Naive thymus-derived CD4-positive, alpha-beta T cell (primary cell): ENCODE measurements at regions not wholly inside any gene's neighbourhood (a gene's known extent, or its start where the extent isn't known, plus 50 kb on each side); places are given as distances from the start of the nearest gene placed in this dataset.
A peak's percentile ranks its signal among the peaks of the same experiment; 100 is the strongest.
"Not testable (repeated sequence)": the region's sequence is repeated elsewhere in the genome, so short reads cannot be mapped to it uniquely, and the experiment has no call there.

ENCODE experiments used
- ATAC-seq: fragments of 150-1000 bp; cut with Tn5 transposase; 2 replicates; pipeline ENCODE4 v1.10.0; 2021; ENCODE audit warnings: mild to moderate bottlenecking, moderate library complexity
- CTCF ChIA-PET: fragments of 350-600 bp; sonication (Branson Sonifier 250); formaldehyde crosslinking; loops from one replicate; lab custom pipeline; 2021; ENCODE audit warnings: antibody characterized with exemption; lab: Charles Lee
- POLR2A ChIA-PET: fragments of 350-600 bp; sonication (Branson Sonifier 250); formaldehyde crosslinking; loops from one replicate; lab custom pipeline; 2021; ENCODE audit warnings: antibody characterized with exemption, inconsistent platforms; lab: Charles Lee
- DNase-seq, 9 donors: peaks; one replicate each; pipeline versions ENCODE4 v3.0.0 to v3.0.0-alpha.2; 2020 to 2022; ENCODE audit warnings: mixed read lengths in 1 of 9
- H3K27ac ChIP-seq: one replicate; pipeline ENCODE4 v1.7.0; 2013; ENCODE audit warnings: mild to moderate bottlenecking, low read depth, low read length, moderate library complexity
- H3K27me3 ChIP-seq, 2 donors: one replicate each; pipeline ENCODE4 v1.7.0; 2013; ENCODE audit warnings: low read length in 2 of 2, mild to moderate bottlenecking in 2 of 2, moderate library complexity in 2 of 2; ENCODE audit not compliant: control insufficient read depth in 2 of 2, insufficient read depth in 2 of 2
- H3K36me3 ChIP-seq, 3 experiments: 1 replicate in 2 of 3; 2 replicates in 1 of 3; pipeline ENCODE4 v1.7.0; 2013; ENCODE audit warnings: low read length in 3 of 3, mild to moderate bottlenecking in 3 of 3, moderate library complexity in 1 of 3; ENCODE audit not compliant: insufficient read depth in 3 of 3, control insufficient read depth in 2 of 3
- H3K4me1 ChIP-seq, 2 donors: one replicate each; pipeline ENCODE4 v1.7.0; 2013; ENCODE audit warnings: low read length in 2 of 2, mild to moderate bottlenecking in 2 of 2, moderate library complexity in 1 of 2; ENCODE audit not compliant: control insufficient read depth in 2 of 2, insufficient read depth in 2 of 2
- H3K4me3 ChIP-seq: 2 replicates; pipeline ENCODE4 v1.7.0; 2013; ENCODE audit warnings: mild to moderate bottlenecking, low read length
- H3K9me3 ChIP-seq, 3 experiments: 1 replicate in 2 of 3; 2 replicates in 1 of 3; pipeline ENCODE4 v1.7.0; 2013; ENCODE audit warnings: low read length in 3 of 3; ENCODE audit not compliant: control insufficient read depth in 2 of 3
- H3K27ac Mint-ChIP-seq, 9 donors: one replicate each; pipeline ENCODE4 v1.8.0; 2020 to 2022; ENCODE audit warnings: mixed read lengths in 9 of 9, mild to moderate bottlenecking in 8 of 9, moderate library complexity in 5 of 9, inconsistent platforms in 2 of 9
- H3K27me3 Mint-ChIP-seq, 5 donors: one replicate each; pipeline ENCODE4 v1.8.0; 2021 to 2022; ENCODE audit warnings: mixed read lengths in 5 of 5, mild to moderate bottlenecking in 1 of 5
- H3K36me3 Mint-ChIP-seq, 5 donors: one replicate each; pipeline ENCODE4 v1.8.0; 2020 to 2022; ENCODE audit warnings: mixed read lengths in 5 of 5, mild to moderate bottlenecking in 3 of 5, inconsistent platforms in 1 of 5
- H3K4me1 Mint-ChIP-seq, 7 donors: one replicate each; pipeline ENCODE4 v1.8.0; 2020 to 2022; ENCODE audit warnings: mixed read lengths in 7 of 7, mild to moderate bottlenecking in 3 of 7, inconsistent platforms in 1 of 7
- H3K4me3 Mint-ChIP-seq, 10 donors: one replicate each; pipeline ENCODE4 v1.8.0; 2020 to 2022; ENCODE audit warnings: mild to moderate bottlenecking in 10 of 10, mixed read lengths in 10 of 10, moderate library complexity in 6 of 10, inconsistent platforms in 2 of 10
- H3K9me3 Mint-ChIP-seq, 11 donors: one replicate each; pipeline ENCODE4 v1.8.0; 2020 to 2022; ENCODE audit warnings: mixed read lengths in 11 of 11, mild to moderate bottlenecking in 4 of 11, inconsistent platforms in 1 of 11, moderate library complexity in 1 of 11
- intact Hi-C, 2 donors: fragments of 100-400 bp; cut with micrococcal nuclease; formaldehyde crosslinking; loops; one replicate each; pipeline ENCODE4 v1.15.1; 2023

DNA sequence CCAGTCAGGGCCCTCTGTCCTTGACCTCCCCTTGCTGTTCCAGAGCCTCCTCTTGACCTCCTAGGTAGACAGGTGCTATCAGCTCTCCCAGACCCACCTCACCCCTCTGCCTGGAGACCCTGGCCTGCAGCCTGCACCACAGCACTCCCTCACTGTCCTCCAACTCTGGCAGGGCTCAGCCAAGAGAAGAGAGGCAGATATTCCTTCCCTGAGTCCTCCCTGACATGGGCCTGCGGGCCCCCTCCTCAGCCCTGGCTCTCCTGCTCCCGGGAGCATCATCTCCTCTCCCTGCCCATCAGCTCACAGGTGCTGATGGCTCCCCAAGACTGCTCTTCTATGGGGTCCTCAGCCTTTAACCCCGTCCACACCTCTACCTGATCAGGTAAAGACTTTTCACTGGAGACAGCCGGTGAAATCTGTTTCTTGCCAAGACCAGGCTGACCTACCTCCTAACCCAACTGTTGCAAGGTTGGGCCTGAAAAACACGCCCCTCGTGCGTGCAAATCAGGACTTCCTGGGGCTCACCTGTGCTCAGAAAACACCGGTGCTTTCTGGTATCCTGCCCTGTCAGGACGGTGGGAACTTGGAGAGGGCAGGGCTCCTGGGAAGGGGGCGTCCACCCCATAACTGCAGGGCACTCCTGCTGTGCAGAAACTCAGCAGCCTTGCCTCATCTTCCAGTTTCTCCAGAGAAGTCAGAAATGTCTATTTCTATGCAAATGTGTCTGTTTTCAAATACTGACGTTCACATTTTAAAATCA is 160.7 kb downstream of the SHANK2 start:
- Mint-ChIP-seq H3K9me3 (no peaks in the 10 kb centered on the region), H3K36me3 (no peaks in the 10 kb centered on the region), H3K27me3 (peaks cover 0 to 29% (median 4%) of the 10 kb centered on the region in 5 donors), H3K27ac (no peak overlapping the region), H3K4me3 (no peak overlapping the region), H3K4me1 (no peaks in the 10 kb centered on the region)
- intact Hi-C loops = no loop called here
- no peak overlapping the region for H3K27ac ChIP-seq
- H3K4me1 ChIP-seq = no peaks in the 10 kb centered on the region
- no peaks in the 10 kb centered on the region for H3K9me3 ChIP-seq
- no peaks in the 10 kb centered on the region for H3K36me3 ChIP-seq
- ChIA-PET CTCF (no interaction called here), POLR2A (no interaction called here)
- H3K4me3 ChIP-seq = no peak overlapping the region
- H3K27me3 ChIP-seq = no peaks in the 10 kb centered on the region
- DNase-seq (no peak), ATAC-seq (no peak)

DNA sequence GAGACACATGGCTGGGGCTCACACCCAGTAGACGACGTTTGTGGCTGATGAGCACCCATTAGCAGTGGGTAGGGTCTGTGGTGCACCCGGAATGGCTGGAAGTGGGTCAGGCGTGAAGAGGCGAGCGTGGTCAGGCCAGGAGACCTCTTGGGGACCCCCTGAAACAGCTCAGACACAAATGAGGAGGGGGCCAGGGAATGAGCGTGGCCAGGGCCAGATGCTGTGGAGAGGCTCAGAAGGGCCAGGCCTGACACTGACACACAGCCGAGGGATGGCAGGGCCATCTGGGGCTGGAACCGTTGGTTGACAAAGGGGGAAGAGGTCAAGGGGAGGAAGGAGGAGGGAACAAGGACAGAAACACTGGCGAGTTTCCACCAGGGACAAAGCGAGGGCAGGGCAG is 162.8 kb downstream of the SHANK2 start:
- ChIA-PET POLR2A (no interaction called here), CTCF (no interaction called here)
- Histone ChIP-seq H3K27me3 (no peaks in the 10 kb centered on the region), H3K9me3 (no peaks in the 10 kb centered on the region), H3K36me3 (no peaks in the 10 kb centered on the region), H3K27ac (no peak overlapping the region), H3K4me1 (no peaks in the 10 kb centered on the region), H3K4me3 (no peak overlapping the region)
- no peaks in the 10 kb centered on the region for H3K9me3 Mint-ChIP-seq
- intact Hi-C loops = no loop called here
- no peaks in the 10 kb centered on the region for H3K4me1 Mint-ChIP-seq
- DNase-seq (no peak), ATAC-seq (no peak)
- no peaks in the 10 kb centered on the region for H3K36me3 Mint-ChIP-seq
- no peak overlapping the region for H3K4me3 Mint-ChIP-seq
- H3K27me3 Mint-ChIP-seq = peaks cover 0 to 15% (median 4%) of the 10 kb centered on the region in 5 donors
- no peak overlapping the region for H3K27ac Mint-ChIP-seq

DNA sequence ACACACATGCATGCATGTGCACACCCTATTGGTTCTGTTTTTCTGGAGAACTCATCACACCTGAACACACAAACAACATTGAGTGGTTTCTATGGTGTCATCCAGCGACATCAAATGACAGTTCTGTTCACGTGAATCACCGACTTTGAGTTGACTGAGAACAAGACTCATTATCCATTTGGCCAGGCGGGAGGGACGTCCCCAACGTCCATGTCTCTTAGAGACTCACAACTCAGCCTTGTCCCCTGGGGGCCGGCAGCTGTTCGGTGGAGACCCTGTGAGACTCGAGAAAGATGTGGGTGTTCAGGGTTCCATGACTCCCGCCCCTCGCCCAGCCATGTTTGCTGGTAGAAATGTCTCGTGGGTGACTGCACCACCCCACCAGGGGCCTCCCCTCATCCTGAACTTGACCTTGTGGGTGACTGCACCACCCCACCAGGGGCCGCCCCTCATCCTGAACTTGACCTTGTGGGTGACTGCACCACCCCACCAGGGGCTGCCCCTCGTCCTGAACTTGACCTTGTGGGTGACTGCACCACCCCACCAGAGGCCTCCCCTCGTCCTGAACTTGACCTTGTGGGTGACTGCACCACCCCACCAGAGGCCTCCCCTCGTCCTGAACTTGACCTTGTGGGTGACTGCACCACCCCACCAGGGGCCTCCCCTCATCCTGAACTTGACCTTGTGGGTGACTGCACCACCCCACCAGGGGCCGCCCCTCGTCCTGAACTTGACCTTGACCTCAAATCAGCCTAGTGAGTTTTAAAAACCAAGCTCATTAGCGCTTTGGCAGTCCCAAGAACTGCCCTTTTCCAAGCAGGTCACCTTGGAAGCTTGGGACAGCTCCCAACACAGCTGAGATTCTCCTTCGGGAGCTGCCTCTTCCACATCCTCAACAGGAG is 163.8 kb downstream of the SHANK2 start:
- ATAC-seq, intact Hi-C loops, H3K9me3 ChIP-seq, H3K27ac Mint-ChIP-seq, H3K4me1 ChIP-seq, H3K4me3 Mint-ChIP-seq, H3K36me3 Mint-ChIP-seq, DNase-seq, H3K27me3 ChIP-seq, POLR2A ChIA-PET, H3K36me3 ChIP-seq, H3K4me3 ChIP-seq, H3K4me1 Mint-ChIP-seq, H3K27ac ChIP-seq, H3K9me3 Mint-ChIP-seq: not testable (repeated sequence)
- CTCF ChIA-PET = interaction anchor here (0.6 kb wide), 1 partner anchor 220 kb away, joined by 6 read pairs; no protein-coding TSS in a partner anchor
- H3K27me3 Mint-ChIP-seq = peaks cover 0 to 15% (median 3%) of the 10 kb centered on the region in 5 donors

DNA sequence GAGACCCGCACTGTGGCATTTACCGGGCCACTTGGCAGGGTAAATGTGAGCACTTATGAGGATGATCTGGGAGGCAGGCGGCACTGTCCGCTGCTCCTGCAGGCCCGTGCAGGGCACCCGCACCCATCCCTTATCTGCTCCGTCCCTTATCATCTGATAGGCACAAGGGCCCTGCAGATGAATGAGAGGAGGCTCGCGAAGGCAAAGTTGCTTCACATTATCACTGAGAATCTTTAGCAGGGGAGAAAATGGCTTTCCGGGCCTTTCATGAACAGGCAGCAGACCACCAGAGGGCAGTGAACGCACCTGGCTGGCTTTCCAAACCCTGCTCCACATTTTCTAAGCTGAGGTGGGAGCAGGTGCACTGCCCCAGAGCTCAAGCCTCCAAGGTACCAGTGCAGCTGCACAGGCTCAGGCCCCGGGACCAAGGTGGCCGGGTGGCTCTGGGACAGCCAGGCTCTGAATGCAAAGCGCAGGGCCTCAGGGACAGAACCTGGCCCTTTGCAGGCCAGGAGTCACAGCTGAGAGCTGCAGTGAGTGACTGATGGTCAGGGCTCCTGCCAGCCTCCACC is 165.6 kb downstream of the SHANK2 start:
- Mint-ChIP-seq H3K36me3 (no peaks in the 10 kb centered on the region), H3K9me3 (peaks cover 0 to 2% (median 0%) of the 10 kb centered on the region in 11 donors), H3K4me1 (no peaks in the 10 kb centered on the region), H3K4me3 (no peak overlapping the region), H3K27ac (no peak overlapping the region), H3K27me3 (peaks cover 0 to 9% (median 0%) of the 10 kb centered on the region in 5 donors)
- intact Hi-C loops = no loop called here
- H3K9me3 ChIP-seq = no peaks in the 10 kb centered on the region
- H3K27me3 ChIP-seq = no peaks in the 10 kb centered on the region
- ATAC-seq = no peak
- no peak overlapping the region for H3K27ac ChIP-seq
- POLR2A ChIA-PET = no interaction called here
- CTCF ChIA-PET = no interaction called here
- no peaks in the 10 kb centered on the region for H3K4me1 ChIP-seq
- peak in 1 of 9 donors; percentile 4 for DNase-seq
- no peak overlapping the region for H3K4me3 ChIP-seq
- H3K36me3 ChIP-seq = no peaks in the 10 kb centered on the region

DNA sequence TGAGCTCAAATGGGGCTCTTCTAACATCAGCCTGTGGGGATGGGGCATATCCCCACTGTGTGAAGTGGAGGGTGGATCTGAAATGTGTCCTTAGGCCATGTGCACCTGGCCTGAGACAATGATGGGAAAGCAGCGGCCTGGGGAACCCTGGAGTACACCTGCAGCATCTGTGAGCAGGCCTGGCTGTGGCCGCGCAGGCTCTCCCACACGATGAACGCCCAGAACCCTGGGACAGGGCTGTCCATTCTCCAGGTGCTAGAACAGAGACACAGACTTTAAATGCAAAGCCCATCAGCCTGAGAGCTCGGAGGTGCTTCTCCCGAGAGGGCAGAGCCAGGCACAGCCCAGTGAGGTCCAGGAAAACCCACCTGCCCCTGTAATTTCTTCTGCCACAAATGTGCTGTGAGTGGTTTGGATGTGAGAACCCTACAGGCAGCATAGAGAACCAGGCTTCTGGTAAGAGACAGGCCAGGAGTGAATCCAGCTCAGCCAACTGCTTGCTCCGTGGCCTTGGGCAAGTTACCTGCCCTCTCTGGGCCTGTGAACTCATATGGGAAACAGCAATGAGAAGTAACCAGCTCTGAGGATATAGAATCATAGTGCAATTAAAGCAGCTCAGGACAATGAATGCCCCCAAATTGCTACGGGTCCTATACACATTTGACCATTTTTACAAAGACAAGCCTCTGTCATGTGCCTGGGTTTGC is 167.9 kb downstream of the SHANK2 start:
- Mint-ChIP-seq H3K27ac (no peak overlapping the region), H3K4me3 (no peak overlapping the region), H3K36me3 (no peaks in the 10 kb centered on the region), H3K9me3 (peaks cover 0 to 2% (median 0%) of the 10 kb centered on the region in 11 donors), H3K4me1 (no peaks in the 10 kb centered on the region), H3K27me3 (peaks cover 0 to 2% (median 0%) of the 10 kb centered on the region in 5 donors)
- ChIA-PET POLR2A (no interaction called here), CTCF (interaction anchor here (1.0 kb wide), 1 partner anchor 10 kb away, joined by 3 read pairs; no protein-coding TSS in a partner anchor)
- no peak overlapping the region for H3K4me3 ChIP-seq
- no peak overlapping the region for H3K27ac ChIP-seq
- intact Hi-C loops = no loop called here
- ATAC-seq = no peak
- DNase-seq = no peak
- no peaks in the 10 kb centered on the region for H3K4me1 ChIP-seq
- H3K36me3 ChIP-seq = no peaks in the 10 kb centered on the region
- H3K9me3 ChIP-seq = no peaks in the 10 kb centered on the region
- no peaks in the 10 kb centered on the region for H3K27me3 ChIP-seq

DNA sequence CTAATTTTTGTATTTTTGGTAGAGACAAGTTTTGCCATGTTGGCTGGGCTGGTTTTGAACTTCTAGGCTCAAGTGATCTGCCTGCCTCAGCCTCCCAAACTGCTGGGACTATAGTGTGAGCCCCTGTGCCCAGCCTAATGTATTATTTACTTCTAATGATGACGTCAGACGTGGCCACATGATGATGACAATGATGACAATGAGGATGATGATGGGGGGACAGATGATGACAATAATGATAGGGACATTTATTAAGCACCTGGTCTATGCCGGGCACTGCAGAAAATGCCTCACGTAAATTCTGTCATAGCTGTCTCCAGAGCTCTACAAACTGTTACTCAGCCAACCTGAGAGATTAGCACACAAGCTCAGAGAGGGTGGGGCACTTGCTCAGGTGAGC is 169.3 kb downstream of the SHANK2 start:
- CTCF ChIA-PET = no interaction called here
- Mint-ChIP-seq H3K27ac (no peak overlapping the region), H3K4me3 (no peak overlapping the region), H3K9me3 (peaks cover 0 to 4% (median 0%) of the 10 kb centered on the region in 11 donors), H3K36me3 (no peaks in the 10 kb centered on the region), H3K27me3 (peaks cover 0 to 5% (median 0%) of the 10 kb centered on the region in 5 donors), H3K4me1 (no peaks in the 10 kb centered on the region)
- no peaks in the 10 kb centered on the region for H3K36me3 ChIP-seq
- H3K9me3 ChIP-seq = no peaks in the 10 kb centered on the region
- DNase-seq = no peak
- no peak for ATAC-seq
- H3K27me3 ChIP-seq = no peaks in the 10 kb centered on the region
- H3K4me3 ChIP-seq = no peak overlapping the region
- intact Hi-C loops = no loop called here
- POLR2A ChIA-PET = no interaction called here
- no peaks in the 10 kb centered on the region for H3K4me1 ChIP-seq
- H3K27ac ChIP-seq = no peak overlapping the region
